NB4 (cell line): ENCODE measurements at regions not wholly inside any gene's neighbourhood (a gene's known extent, or its start where the extent isn't known, plus 50 kb on each side); places are given as distances from the start of the nearest gene placed in this dataset.

Source experiments
- CTCF ChIP-seq: IDR thresholded peaks from one replicate; pipeline ENCODE4 v1.5.1; 2012; ENCODE audit warnings: low read depth, low read length
- MYC ChIP-seq: IDR thresholded peaks from 2 replicates; pipeline ENCODE4 v1.6.1; 2011; ENCODE audit warnings: low read depth, low read length
- POLR2A ChIP-seq: IDR thresholded peaks from 2 replicates; pipeline ENCODE4 v1.6.1; 2011; ENCODE audit warnings: mild to moderate bottlenecking; ENCODE audit not compliant: insufficient read length; ENCODE audit errors: extremely low read depth

GRCh38 chr5:93911609-93912008 is 170.2 kb upstream of the POU5F2 start:
- no peak for TF ChIP-seq CTCF
- no peak for TF ChIP-seq POLR2A
- TF ChIP-seq MYC = no peak
